HCT116 (cell line): ENCODE measurements at regions not wholly inside any gene's neighbourhood (a gene's known extent, or its start where the extent isn't known, plus 50 kb on each side); places are given as distances from the start of the nearest gene placed in this dataset.

Experiments
- ATAC-seq: fragments of 200-7000 bp; cut with Tn5 transposase; 2 replicates; pipeline ENCODE4 v1.9.1; 2020; ENCODE audit warnings: mild to moderate bottlenecking, moderate library complexity
- BruUV-seq: library from RNA; stranded (reverse); fragments of 400-500 nt; replicated peaks from 2 replicates; lab custom pipeline; 2021; lab: Mats Ljungman, UMichigan
- CTCF ChIA-PET: fragments of 300-600 bp; sonication (Branson Sonifier 250); formaldehyde crosslinking; loops from one replicate; lab custom pipeline; 2021; ENCODE audit warnings: antibody characterized with exemption; lab: Charles Lee
- POLR2A ChIA-PET: fragments of 300-600, 350-600 bp; sonication (Branson Sonifier 250); formaldehyde crosslinking; loops from one replicate; lab custom pipeline; 2021; ENCODE audit warnings: antibody characterized with exemption; lab: Charles Lee
- RAD21 ChIA-PET, 2 experiments: fragments of 300-600 bp; sonication (Branson Sonifier 250); formaldehyde crosslinking; loops; one replicate each; lab custom pipeline; 2023; ENCODE audit warnings: low total read pairs in 2 of 2; ENCODE audit not compliant: uncharacterized antibody in 2 of 2, unreplicated experiment in 2 of 2, low non-redundant PET in 1 of 2; lab: Charles Lee
- DNase-seq: peaks from one replicate; pipeline ENCODE4 v3.0.0-alpha.2; 2010; ENCODE audit warnings: low read depth, low spot score
- H2AFZ ChIP-seq: fragments of 200-600 bp; shearing (Covaris generic), sonication (generic); 2 replicates; pipeline ENCODE4 v1.6.1; 2017; ENCODE audit warnings: low read depth, mixed run types, mixed read lengths, antibody characterized with exemption, low read length; ENCODE audit not compliant: poor library complexity, severe bottlenecking
- H3K27ac ChIP-seq: 2 replicates; pipeline ENCODE4 v1.5.1; 2012; ENCODE audit warnings: low read depth, low read length
- H3K27me3 ChIP-seq: fragments of 200-600 bp; sonication (generic); 2 replicates; pipeline ENCODE4 v1.6.1; 2016; ENCODE audit warnings: mixed run types, low read length, mixed read lengths; ENCODE audit not compliant: insufficient read depth
- H3K36me3 ChIP-seq, 2 experiments: fragments of 200-500 bp in 1 of 2; fragments of 200-600 bp in 1 of 2; sonication (Bioruptor generic) in 1 of 2; sonication (generic) in 1 of 2; 2 replicates each; pipeline versions ENCODE4 v1.5.1 to v1.6.1; 2014 to 2016; ENCODE audit warnings: low read length in 2 of 2, inconsistent platforms in 1 of 2, mixed read lengths in 1 of 2, mixed run types in 1 of 2; ENCODE audit not compliant: insufficient read depth in 2 of 2, control insufficient read depth in 1 of 2
- H3K4me1 ChIP-seq, 2 experiments: fragments of 200-600 bp in 1 of 2; sonication (generic) in 1 of 2; 2 replicates each; pipeline versions ENCODE4 v1.5.1 to v1.6.1; 2012 to 2017; ENCODE audit warnings: low read length in 2 of 2, inconsistent platforms in 1 of 2, mild to moderate bottlenecking in 1 of 2, mixed read lengths in 1 of 2, mixed run types in 1 of 2, moderate library complexity in 1 of 2; ENCODE audit not compliant: insufficient read depth in 2 of 2, control insufficient read depth in 1 of 2
- H3K4me2 ChIP-seq: fragments of 200-600 bp; sonication (generic); 2 replicates; pipeline ENCODE4 v1.6.1; 2017; ENCODE audit warnings: mixed run types, low read length, mixed read lengths
- H3K4me3 ChIP-seq, 2 experiments: fragments of 200-600 bp in 1 of 2; sonication (generic) in 1 of 2; replicated peaks in 1 of 2; 2 replicates each; pipeline ENCODE4 v1.5.1; 2011 to 2016; ENCODE audit warnings: low read length in 2 of 2, control low read depth in 1 of 2, low read depth in 1 of 2, mild to moderate bottlenecking in 1 of 2, mixed read lengths in 1 of 2, mixed run types in 1 of 2
- H3K79me2 ChIP-seq: fragments of 200-600 bp; sonication (generic); 2 replicates; pipeline ENCODE4 v1.6.1; 2017; ENCODE audit warnings: mild to moderate bottlenecking, mixed run types, low read length, moderate library complexity, mixed read lengths; ENCODE audit not compliant: insufficient read depth
- H3K9ac ChIP-seq: fragments of 200-600 bp; sonication (generic); 2 replicates; pipeline ENCODE4 v1.6.1; 2016; ENCODE audit warnings: low read length, mixed read lengths
- H3K9me2 ChIP-seq: fragments of 200-600 bp; sonication (generic), shearing (Covaris generic); 2 replicates; pipeline ENCODE4 v1.6.1; 2017; ENCODE audit warnings: mixed run types, mild to moderate bottlenecking, moderate library complexity; ENCODE audit not compliant: insufficient read depth
- H3K9me3 ChIP-seq, 2 experiments: fragments of 200-500 bp in 1 of 2; fragments of 200-600 bp in 1 of 2; sonication (Bioruptor generic) in 1 of 2; sonication (generic) in 1 of 2; 2 replicates each; pipeline ENCODE4 v1.6.1; 2014 to 2017; ENCODE audit warnings: low read length in 2 of 2, mixed read lengths in 2 of 2, inconsistent platforms in 1 of 2, low read depth in 1 of 2, mild to moderate bottlenecking in 1 of 2, mixed run types in 1 of 2, moderate library complexity in 1 of 2; ENCODE audit not compliant: control insufficient read depth in 1 of 2, insufficient read depth in 1 of 2
- H4K20me1 ChIP-seq: fragments of 200-600 bp; sonication (generic), shearing (Covaris generic); 2 replicates; pipeline ENCODE4 v1.6.1; 2017; ENCODE audit warnings: mixed run types, mild to moderate bottlenecking, moderate library complexity; ENCODE audit not compliant: insufficient read depth
- CBX3 ChIP-seq: IDR thresholded peaks from 2 replicates; pipeline ENCODE4 v1.6.1; 2012; ENCODE audit warnings: low read depth
- CEBPB ChIP-seq: IDR thresholded peaks from 2 replicates; pipeline ENCODE4 v1.6.1; 2012; ENCODE audit warnings: low read depth
- ELF1 ChIP-seq: IDR thresholded peaks from 2 replicates; pipeline ENCODE4 v1.6.1; 2012; ENCODE audit warnings: low read depth, borderline replicate concordance
- EZH2 ChIP-seq: fragments of 200-600 bp; sonication (generic); IDR thresholded peaks from 2 replicates; pipeline ENCODE4 v1.6.1; 2017; ENCODE audit warnings: antibody characterized with exemption, mixed run types
- EZH2phosphoT487 ChIP-seq: fragments of 200-600 bp; IDR thresholded peaks from 2 replicates; pipeline ENCODE4 v1.6.1; 2018; ENCODE audit warnings: antibody characterized with exemption, borderline replicate concordance
- FOSL1 ChIP-seq: IDR thresholded peaks from 2 replicates; pipeline ENCODE4 v1.6.1; 2012; ENCODE audit warnings: low read depth
- JUND ChIP-seq: IDR thresholded peaks from 2 replicates; pipeline ENCODE4 v1.6.1; 2012
- POLR2A ChIP-seq: IDR thresholded peaks from 2 replicates; pipeline ENCODE4 v1.7.0; 2011; ENCODE audit warnings: borderline replicate concordance; ENCODE audit not compliant: insufficient read depth, insufficient read length; ENCODE audit errors: extremely low read depth
- RAD21 ChIP-seq: IDR thresholded peaks from 2 replicates; pipeline ENCODE4 v1.6.1; 2012; ENCODE audit warnings: low read depth, mild to moderate bottlenecking
- SIN3A ChIP-seq: IDR thresholded peaks from 2 replicates; pipeline ENCODE4 v1.6.1; 2012; ENCODE audit warnings: low read depth
- SP1 ChIP-seq: IDR thresholded peaks from 2 replicates; pipeline ENCODE4 v1.6.1; 2012; ENCODE audit warnings: low read depth
- SRF ChIP-seq: IDR thresholded peaks from 2 replicates; pipeline ENCODE4 v1.6.1; 2012; ENCODE audit warnings: low read depth
- TCF7L2 ChIP-seq: IDR thresholded peaks from 2 replicates; pipeline ENCODE4 v1.7.0; 2011; ENCODE audit warnings: borderline replicate concordance, inconsistent platforms; ENCODE audit not compliant: insufficient read depth, insufficient read length; ENCODE audit errors: extremely low read depth
- YY1 ChIP-seq: IDR thresholded peaks from 2 replicates; pipeline ENCODE4 v1.6.1; 2011; ENCODE audit warnings: low read length, low read depth, moderate library complexity, mild to moderate bottlenecking; ENCODE audit not compliant: insufficient replicate concordance; ENCODE audit errors: extremely low read depth
- ZFX ChIP-seq: fragments of 450-650 bp; IDR thresholded peaks from 2 replicates; pipeline ENCODE4 v1.6.1; 2017
- ZNF274 ChIP-seq: fragments of 200-500 bp; sonication (Bioruptor generic); IDR thresholded peaks from 2 replicates; pipeline ENCODE4 v1.6.1; 2014; ENCODE audit warnings: mild to moderate bottlenecking, low read depth, low read length, inconsistent platforms
- intact Hi-C: fragments of 100-400 bp; cut with micrococcal nuclease; formaldehyde crosslinking; loops from 2 replicates; pipeline ENCODE4 v1.10.0; 2022
- TF ChIP-seq, protein P1 (sequence below): IDR thresholded peaks from 2 replicates; pipeline ENCODE4 v1.6.1; 2011; ENCODE audit warnings: mild to moderate bottlenecking, low read length, moderate library complexity; ENCODE audit not compliant: insufficient replicate concordance; ENCODE audit errors: extremely low read depth
- TF ChIP-seq, protein P2 (sequence below): IDR thresholded peaks from 2 replicates; pipeline ENCODE4 v1.6.1; 2012; ENCODE audit warnings: low read depth
- TF ChIP-seq, protein P3 (sequence below): IDR thresholded peaks from 2 replicates; pipeline ENCODE4 v1.6.1; 2012

DNA sequence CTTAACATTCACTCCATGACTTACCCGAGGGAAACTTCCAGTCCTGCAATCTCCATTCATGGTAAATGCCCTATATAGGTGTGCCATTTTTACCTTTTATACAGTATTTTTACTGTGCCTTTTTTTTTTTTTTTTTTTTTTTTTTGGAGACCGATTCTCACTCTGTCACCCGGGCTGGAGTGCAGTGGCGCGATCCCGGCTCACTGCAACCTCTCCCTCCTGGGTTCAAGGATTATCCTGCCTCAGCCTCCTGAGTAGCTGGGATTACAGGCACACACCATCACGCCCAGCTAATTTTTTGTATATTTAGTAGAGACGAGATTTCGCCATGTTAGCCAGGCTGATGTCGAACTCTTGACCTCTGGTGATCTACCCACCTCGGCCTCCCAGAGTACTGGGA, 124.4 kb upstream of the PLPPR4 start:
- Histone ChIP-seq H3K4me3 (no peak overlapping the region), H3K27ac (no peak overlapping the region), H3K79me2 (no peaks in the 10 kb centered on the region), H3K9me3 (no peaks in the 10 kb centered on the region; a peak in 1 of 4 replicates), H3K27me3 (no peaks in the 10 kb centered on the region), H3K4me2 (no peak overlapping the region), H4K20me1 (no peaks in the 10 kb centered on the region), H3K4me1 (no peaks in the 10 kb centered on the region), H3K36me3 (no peaks in the 10 kb centered on the region), H3K9me2 (no peaks in the 10 kb centered on the region), H3K9ac (no peak overlapping the region), H2AFZ (no peak overlapping the region)
- intact Hi-C loops: no loop called here
- CTCF ChIA-PET: no interaction called here
- RAD21 ChIA-PET: no interaction called here
- DNase-seq (no peak), ATAC-seq (no peak)
- POLR2A ChIA-PET: no interaction called here
- no TSS peak for BruUV-seq
- no peak for TF ChIP-seq RAD21
- TF ChIP-seq CBX3: no peak
- TF ChIP-seq, protein P1, sequence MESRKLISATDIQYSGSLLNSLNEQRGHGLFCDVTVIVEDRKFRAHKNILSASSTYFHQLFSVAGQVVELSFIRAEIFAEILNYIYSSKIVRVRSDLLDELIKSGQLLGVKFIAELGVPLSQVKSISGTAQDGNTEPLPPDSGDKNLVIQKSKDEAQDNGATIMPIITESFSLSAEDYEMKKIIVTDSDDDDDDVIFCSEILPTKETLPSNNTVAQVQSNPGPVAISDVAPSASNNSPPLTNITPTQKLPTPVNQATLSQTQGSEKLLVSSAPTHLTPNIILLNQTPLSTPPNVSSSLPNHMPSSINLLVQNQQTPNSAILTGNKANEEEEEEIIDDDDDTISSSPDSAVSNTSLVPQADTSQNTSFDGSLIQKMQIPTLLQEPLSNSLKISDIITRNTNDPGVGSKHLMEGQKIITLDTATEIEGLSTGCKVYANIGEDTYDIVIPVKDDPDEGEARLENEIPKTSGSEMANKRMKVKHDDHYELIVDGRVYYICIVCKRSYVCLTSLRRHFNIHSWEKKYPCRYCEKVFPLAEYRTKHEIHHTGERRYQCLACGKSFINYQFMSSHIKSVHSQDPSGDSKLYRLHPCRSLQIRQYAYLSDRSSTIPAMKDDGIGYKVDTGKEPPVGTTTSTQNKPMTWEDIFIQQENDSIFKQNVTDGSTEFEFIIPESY: no peak
- TF ChIP-seq, protein P2, sequence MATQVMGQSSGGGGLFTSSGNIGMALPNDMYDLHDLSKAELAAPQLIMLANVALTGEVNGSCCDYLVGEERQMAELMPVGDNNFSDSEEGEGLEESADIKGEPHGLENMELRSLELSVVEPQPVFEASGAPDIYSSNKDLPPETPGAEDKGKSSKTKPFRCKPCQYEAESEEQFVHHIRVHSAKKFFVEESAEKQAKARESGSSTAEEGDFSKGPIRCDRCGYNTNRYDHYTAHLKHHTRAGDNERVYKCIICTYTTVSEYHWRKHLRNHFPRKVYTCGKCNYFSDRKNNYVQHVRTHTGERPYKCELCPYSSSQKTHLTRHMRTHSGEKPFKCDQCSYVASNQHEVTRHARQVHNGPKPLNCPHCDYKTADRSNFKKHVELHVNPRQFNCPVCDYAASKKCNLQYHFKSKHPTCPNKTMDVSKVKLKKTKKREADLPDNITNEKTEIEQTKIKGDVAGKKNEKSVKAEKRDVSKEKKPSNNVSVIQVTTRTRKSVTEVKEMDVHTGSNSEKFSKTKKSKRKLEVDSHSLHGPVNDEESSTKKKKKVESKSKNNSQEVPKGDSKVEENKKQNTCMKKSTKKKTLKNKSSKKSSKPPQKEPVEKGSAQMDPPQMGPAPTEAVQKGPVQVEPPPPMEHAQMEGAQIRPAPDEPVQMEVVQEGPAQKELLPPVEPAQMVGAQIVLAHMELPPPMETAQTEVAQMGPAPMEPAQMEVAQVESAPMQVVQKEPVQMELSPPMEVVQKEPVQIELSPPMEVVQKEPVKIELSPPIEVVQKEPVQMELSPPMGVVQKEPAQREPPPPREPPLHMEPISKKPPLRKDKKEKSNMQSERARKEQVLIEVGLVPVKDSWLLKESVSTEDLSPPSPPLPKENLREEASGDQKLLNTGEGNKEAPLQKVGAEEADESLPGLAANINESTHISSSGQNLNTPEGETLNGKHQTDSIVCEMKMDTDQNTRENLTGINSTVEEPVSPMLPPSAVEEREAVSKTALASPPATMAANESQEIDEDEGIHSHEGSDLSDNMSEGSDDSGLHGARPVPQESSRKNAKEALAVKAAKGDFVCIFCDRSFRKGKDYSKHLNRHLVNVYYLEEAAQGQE: no peak
- no peak for TF ChIP-seq SP1
- TF ChIP-seq TCF7L2: no peak
- TF ChIP-seq ELF1: no peak
- TF ChIP-seq POLR2A: no peak
- TF ChIP-seq FOSL1: no peak
- no peak for TF ChIP-seq EZH2phosphoT487
- TF ChIP-seq ZFX: no peak
- TF ChIP-seq, protein P3, sequence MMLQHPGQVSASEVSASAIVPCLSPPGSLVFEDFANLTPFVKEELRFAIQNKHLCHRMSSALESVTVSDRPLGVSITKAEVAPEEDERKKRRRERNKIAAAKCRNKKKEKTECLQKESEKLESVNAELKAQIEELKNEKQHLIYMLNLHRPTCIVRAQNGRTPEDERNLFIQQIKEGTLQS: no peak
- no peak for TF ChIP-seq EZH2
- TF ChIP-seq YY1: no peak
- TF ChIP-seq ZNF274: no peak
- TF ChIP-seq SRF: no peak
- TF ChIP-seq SIN3A: no peak
- TF ChIP-seq JUND: no peak
- TF ChIP-seq CEBPB: no peak
